ENCODE measurements at regions not wholly inside any gene's neighbourhood (a gene's known extent, or its start where the extent isn't known, plus 50 kb on each side); places are given as distances from the start of the nearest gene placed in this dataset.
A peak's percentile ranks its signal among the peaks of the same experiment; 100 is the strongest.

- H3K4me1 ChIP-seq: peaks cover 0 to 17% (median 9%) of the 10 kb centered on the region in 4 donors
- intact Hi-C loops (cut with DNase I; ENCODE audit: low total_unique reads): no loop called here
- WGBS, 5 donors: 65 to 77% (median 77%) methylated on average over 6 of the region's 6 CpGs
- no peak for TF ChIP-seq EP300 (IDR thresholded peaks at IDR 0.05)
- TF ChIP-seq POLR2A (IDR thresholded peaks at IDR 0.05): no peak
- TF ChIP-seq CTCF (IDR thresholded peaks at IDR 0.05): no peak
- no peak for TF ChIP-seq POLR2AphosphoS5 (IDR thresholded peaks at IDR 0.05)
- H3K27me3 ChIP-seq: peaks cover 0 to 38% (median 0%) of the 10 kb centered on the region in 3 donors
- DNase-seq: no peak
- no peaks in the 10 kb centered on the region for H3K36me3 ChIP-seq
- H3K9me3 ChIP-seq: no peaks in the 10 kb centered on the region
- H3K4me3 ChIP-seq: no peak overlapping the region
- H3K27ac ChIP-seq: no peak overlapping the region
These were observed 89.8 kb downstream of the PCDH1 start for GRCh38 chr5:141788296-141788970.

DNA sequence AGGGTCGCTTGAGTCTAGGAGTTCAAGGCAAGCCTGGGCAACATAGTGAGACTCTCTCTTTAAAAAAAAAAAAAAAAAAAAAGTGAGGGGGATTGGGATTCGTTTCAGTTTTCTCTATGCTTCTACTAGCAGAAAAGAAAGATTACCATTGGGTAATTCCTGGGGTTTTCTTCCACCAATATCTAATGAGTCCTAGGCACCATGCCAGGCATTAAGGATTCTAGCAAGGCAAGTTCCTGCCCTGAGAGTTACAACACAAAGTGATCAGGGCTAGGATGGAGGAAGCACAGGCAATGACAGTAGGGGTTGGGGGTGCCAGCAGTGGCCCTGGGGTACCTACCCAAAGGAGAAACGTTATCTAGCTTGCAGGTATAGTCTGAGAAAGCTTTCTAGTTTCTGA, 90.8 kb downstream of the PCDH1 start:
- no peaks in the 10 kb centered on the region for H3K36me3 ChIP-seq
- H3K4me3 ChIP-seq: no peak overlapping the region
- DNase-seq: peak in 1 of 2 donors; percentile 43
- TF ChIP-seq POLR2AphosphoS5 (IDR thresholded peaks at IDR 0.05) (no peak), EP300 (IDR thresholded peaks at IDR 0.05) (no peak), CTCF (IDR thresholded peaks at IDR 0.05) (no peak), POLR2A (IDR thresholded peaks at IDR 0.05) (no peak)
- WGBS, 5 donors: 40 to 55% (median 47%) methylated on average over 3 of the region's 3 CpGs
- H3K4me1 ChIP-seq: peaks cover 0 to 17% (median 9%) of the 10 kb centered on the region in 4 donors
- no peaks in the 10 kb centered on the region for H3K9me3 ChIP-seq
- H3K27ac ChIP-seq: no peak overlapping the region
- intact Hi-C loops (cut with DNase I; ENCODE audit: low total_unique reads): no loop called here
- peaks cover 0 to 38% (median 0%) of the 10 kb centered on the region in 3 donors for H3K27me3 ChIP-seq

GRCh38 chr5:141786700-141787099, 91.5 kb downstream of the PCDH1 start:
- no peaks in the 10 kb centered on the region for H3K9me3 ChIP-seq
- no peak for DNase-seq
- H3K27me3 ChIP-seq: peaks cover 0 to 40% (median 0%) of the 10 kb centered on the region in 3 donors
- TF ChIP-seq POLR2A (IDR thresholded peaks at IDR 0.05) (no peak), EP300 (IDR thresholded peaks at IDR 0.05) (no peak), CTCF (IDR thresholded peaks at IDR 0.05) (no peak), POLR2AphosphoS5 (IDR thresholded peaks at IDR 0.05) (no peak)
- intact Hi-C loops (cut with DNase I; ENCODE audit: low total_unique reads): no loop called here
- no peak overlapping the region for H3K27ac ChIP-seq
- WGBS, 5 donors: 90 to 98% (median 92%) methylated on average over 3 of the region's 3 CpGs
- H3K4me1 ChIP-seq: peaks cover 0 to 17% (median 9%) of the 10 kb centered on the region in 4 donors
- H3K4me3 ChIP-seq: no peak overlapping the region
- no peaks in the 10 kb centered on the region for H3K36me3 ChIP-seq

DNA sequence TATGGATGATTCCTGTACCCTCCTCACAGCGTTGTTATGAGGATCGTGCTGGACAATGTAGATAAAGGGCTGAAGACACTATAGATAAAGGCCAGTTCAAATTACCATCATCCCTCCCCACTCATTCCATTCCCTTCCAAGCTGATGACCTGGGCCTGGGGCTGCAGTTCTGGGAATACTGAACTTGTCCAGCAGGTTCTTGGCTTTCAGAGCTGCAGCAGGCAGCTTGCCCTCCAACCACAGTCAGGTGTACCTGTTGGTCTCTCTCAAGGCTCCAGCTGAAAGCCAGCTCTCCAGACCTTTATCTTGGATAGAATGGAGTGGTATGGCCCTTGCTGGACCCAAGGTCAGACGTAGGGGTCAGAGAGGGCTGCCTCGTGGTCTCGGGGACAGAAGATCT, 92.5 kb downstream of the PCDH1 start:
- TF ChIP-seq POLR2AphosphoS5 (IDR thresholded peaks at IDR 0.05): no peak
- no peak for TF ChIP-seq CTCF (IDR thresholded peaks at IDR 0.05)
- TF ChIP-seq POLR2A (IDR thresholded peaks at IDR 0.05): no peak
- no peak for TF ChIP-seq EP300 (IDR thresholded peaks at IDR 0.05)
- Histone ChIP-seq H3K27me3 (peaks cover 0 to 43% (median 0%) of the 10 kb centered on the region in 3 donors), H3K4me1 (peaks cover 0 to 17% (median 9%) of the 10 kb centered on the region in 4 donors), H3K27ac (peak overlapping the region; percentile 18 to 50 (median 29)), H3K36me3 (no peaks in the 10 kb centered on the region), H3K9me3 (no peaks in the 10 kb centered on the region), H3K4me3 (no peak overlapping the region)
- WGBS, 5 donors: 37 to 59% (median 42%) methylated on average over 5 of the region's 5 CpGs
- intact Hi-C loops (cut with DNase I; ENCODE audit: low total_unique reads): no loop called here
- DNase-seq: peak; percentile 39 to 68
